OCI-LY7 (cell line): ENCODE measurements at regions not wholly inside any gene's neighbourhood (a gene's known extent, or its start where the extent isn't known, plus 50 kb on each side); places are given as distances from the start of the nearest gene placed in this dataset.

Experiments
- BruUV-seq: library from RNA; stranded (reverse); fragments of 400-500 nt; replicated peaks from 2 replicates; lab custom pipeline; 2021; lab: Mats Ljungman, UMichigan
- CTCF ChIA-PET: fragments of 300-600 bp; sonication (Branson Sonifier 250); formaldehyde crosslinking; loops from one replicate; lab custom pipeline; 2022; ENCODE audit warnings: antibody characterized with exemption; ENCODE audit not compliant: unreplicated experiment; lab: Charles Lee
- POLR2A ChIA-PET: fragments of 300-600 bp; sonication (Branson Sonifier 250); formaldehyde crosslinking; loops from one replicate; lab custom pipeline; 2022; ENCODE audit warnings: antibody characterized with exemption; lab: Charles Lee
- DNase-seq: peaks from one replicate; pipeline ENCODE4 v3.0.0-alpha.2; 2015; ENCODE audit warnings: low spot score
- H2AFZ ChIP-seq: fragments of 200-600 bp; sonication (generic), shearing (Covaris generic); 2 replicates; pipeline ENCODE4 v1.6.1; 2014; ENCODE audit warnings: mild to moderate bottlenecking, antibody characterized with exemption, low read length, moderate library complexity
- H3K27ac ChIP-seq: fragments of 200-600 bp; sonication (generic); 2 replicates; pipeline ENCODE4 v1.5.1; 2014; ENCODE audit warnings: mixed run types, low read depth, mild to moderate bottlenecking, moderate library complexity, low read length, inconsistent platforms; ENCODE audit not compliant: poor library complexity, severe bottlenecking
- H3K36me3 ChIP-seq: fragments of 200-600 bp; sonication (generic); 2 replicates; pipeline ENCODE4 v1.6.1; 2014; ENCODE audit warnings: mild to moderate bottlenecking, antibody characterized with exemption, low read length, moderate library complexity, mixed read lengths; ENCODE audit not compliant: insufficient read depth
- H3K4me1 ChIP-seq: fragments of 200-600 bp; sonication (generic); 2 replicates; pipeline ENCODE4 v1.5.1; 2014; ENCODE audit warnings: mild to moderate bottlenecking, low read length; ENCODE audit not compliant: insufficient read depth, poor library complexity, severe bottlenecking
- H3K4me2 ChIP-seq: fragments of 200-600 bp; sonication (generic); 2 replicates; pipeline ENCODE4 v1.6.1; 2014; ENCODE audit warnings: mild to moderate bottlenecking, low read length
- H3K4me3 ChIP-seq: fragments of 200-600 bp; sonication (generic); 2 replicates; pipeline ENCODE4 v1.5.1; 2014; ENCODE audit warnings: mild to moderate bottlenecking, low read depth, low read length; ENCODE audit not compliant: poor library complexity, severe bottlenecking
- H3K79me2 ChIP-seq: fragments of 200-600 bp; sonication (generic); 2 replicates; pipeline ENCODE4 v1.6.1; 2016; ENCODE audit warnings: low read depth, mild to moderate bottlenecking, low read length, moderate library complexity, mixed read lengths; ENCODE audit not compliant: insufficient read depth
- H3K9me2 ChIP-seq: fragments of 200-600 bp; sonication (generic); 2 replicates; pipeline ENCODE4 v1.6.1; 2016; ENCODE audit warnings: mild to moderate bottlenecking, low read length, mixed read lengths; ENCODE audit not compliant: insufficient read depth
- H3K9me3 ChIP-seq: fragments of 200-600 bp; sonication (generic); 2 replicates; pipeline ENCODE4 v1.6.1; 2014; ENCODE audit warnings: mild to moderate bottlenecking, mixed run types, low read length, mixed read lengths
- H4K20me1 ChIP-seq: fragments of 200-600 bp; sonication (generic); 2 replicates; pipeline ENCODE4 v1.6.1; 2014; ENCODE audit warnings: mild to moderate bottlenecking, antibody characterized with exemption, low read length, moderate library complexity, mixed read lengths; ENCODE audit not compliant: insufficient read depth
- EZH2phosphoT487 ChIP-seq: fragments of 200-600 bp; sonication (generic); IDR thresholded peaks from 2 replicates; pipeline ENCODE4 v1.6.1; 2018; ENCODE audit warnings: low read depth, borderline replicate concordance, mild to moderate bottlenecking, mixed run types, antibody characterized with exemption, low read length, moderate library complexity, mixed read lengths
- intact Hi-C: fragments of 100-400 bp; cut with micrococcal nuclease; formaldehyde crosslinking; loops from one replicate; pipeline ENCODE4 v1.10.0; 2022; ENCODE audit not compliant: unreplicated experiment
- TF ChIP-seq, protein P1 (sequence below): fragments of 200-600 bp; sonication (generic); conservative IDR thresholded peaks from 2 replicates; pipeline ENCODE4 v1.5.1; 2014; ENCODE audit warnings: mild to moderate bottlenecking, antibody characterized with exemption, low read length, moderate library complexity, mixed read lengths

DNA sequence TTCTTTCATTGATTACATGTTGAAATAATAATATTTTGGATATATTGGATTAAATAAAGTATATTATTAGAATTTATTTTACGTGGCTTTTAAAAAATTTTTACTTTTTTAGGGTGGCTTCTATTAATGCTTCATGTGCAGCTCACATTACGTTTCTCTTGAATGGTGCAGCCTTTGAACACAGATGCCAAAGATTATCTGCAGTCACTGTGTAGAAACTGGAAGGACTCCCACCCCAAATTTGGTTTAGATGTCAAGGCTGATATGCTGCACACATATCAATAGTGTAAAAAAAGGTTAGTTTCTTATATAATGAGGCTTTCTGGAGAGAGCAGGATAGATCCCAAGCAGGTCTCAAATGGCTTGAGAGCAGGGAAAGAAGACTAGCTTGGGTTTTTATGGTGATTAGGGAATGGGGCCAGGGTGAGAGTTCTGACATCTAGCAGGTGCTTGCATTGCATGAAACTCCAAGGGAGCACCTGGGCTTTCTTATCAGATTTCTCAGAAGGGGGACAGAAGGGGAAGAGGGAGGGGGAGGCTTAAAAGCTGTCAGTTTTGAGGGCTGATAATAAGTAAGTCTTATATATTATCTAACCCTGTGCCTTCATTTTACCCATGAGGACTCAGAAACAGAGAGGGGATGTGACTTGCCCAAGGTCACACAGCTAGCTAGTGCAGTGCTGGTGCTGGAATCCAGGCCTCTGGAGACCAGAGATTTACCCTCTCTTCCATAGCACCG, 89.6 kb downstream of the CHST2 start:
- Histone ChIP-seq H3K79me2 (no peaks in the 10 kb centered on the region), H3K4me2 (0 out of 2 replicates have a peak overlapping the region, but pooled peaks have one; percentile 20), H2AFZ (no peak overlapping the region), H3K9me2 (no peaks in the 10 kb centered on the region), H3K4me1 (peaks cover 46% of the 10 kb centered on the region), H3K9me3 (peaks cover 16% of the 10 kb centered on the region), H3K27ac (no peak overlapping the region), H3K36me3 (no peaks in the 10 kb centered on the region; the same call in 1 of the 2 replicates), H3K4me3 (no peak overlapping the region), H4K20me1 (no peaks in the 10 kb centered on the region)
- TF ChIP-seq, protein P1, sequence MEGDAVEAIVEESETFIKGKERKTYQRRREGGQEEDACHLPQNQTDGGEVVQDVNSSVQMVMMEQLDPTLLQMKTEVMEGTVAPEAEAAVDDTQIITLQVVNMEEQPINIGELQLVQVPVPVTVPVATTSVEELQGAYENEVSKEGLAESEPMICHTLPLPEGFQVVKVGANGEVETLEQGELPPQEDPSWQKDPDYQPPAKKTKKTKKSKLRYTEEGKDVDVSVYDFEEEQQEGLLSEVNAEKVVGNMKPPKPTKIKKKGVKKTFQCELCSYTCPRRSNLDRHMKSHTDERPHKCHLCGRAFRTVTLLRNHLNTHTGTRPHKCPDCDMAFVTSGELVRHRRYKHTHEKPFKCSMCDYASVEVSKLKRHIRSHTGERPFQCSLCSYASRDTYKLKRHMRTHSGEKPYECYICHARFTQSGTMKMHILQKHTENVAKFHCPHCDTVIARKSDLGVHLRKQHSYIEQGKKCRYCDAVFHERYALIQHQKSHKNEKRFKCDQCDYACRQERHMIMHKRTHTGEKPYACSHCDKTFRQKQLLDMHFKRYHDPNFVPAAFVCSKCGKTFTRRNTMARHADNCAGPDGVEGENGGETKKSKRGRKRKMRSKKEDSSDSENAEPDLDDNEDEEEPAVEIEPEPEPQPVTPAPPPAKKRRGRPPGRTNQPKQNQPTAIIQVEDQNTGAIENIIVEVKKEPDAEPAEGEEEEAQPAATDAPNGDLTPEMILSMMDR = no peak
- no peak for TF ChIP-seq EZH2phosphoT487
- DNase-seq = no peak
- no TSS peak for BruUV-seq
- ChIA-PET POLR2A (interaction anchor here (1.7 kb wide), 1 partner anchor 9 kb away, joined by 9 read pairs; no protein-coding TSS in a partner anchor), CTCF (no interaction called here)
- intact Hi-C loops = loop anchor here (5.0 kb wide), 1 partner anchor 87 kb away; no protein-coding TSS in a partner anchor

DNA sequence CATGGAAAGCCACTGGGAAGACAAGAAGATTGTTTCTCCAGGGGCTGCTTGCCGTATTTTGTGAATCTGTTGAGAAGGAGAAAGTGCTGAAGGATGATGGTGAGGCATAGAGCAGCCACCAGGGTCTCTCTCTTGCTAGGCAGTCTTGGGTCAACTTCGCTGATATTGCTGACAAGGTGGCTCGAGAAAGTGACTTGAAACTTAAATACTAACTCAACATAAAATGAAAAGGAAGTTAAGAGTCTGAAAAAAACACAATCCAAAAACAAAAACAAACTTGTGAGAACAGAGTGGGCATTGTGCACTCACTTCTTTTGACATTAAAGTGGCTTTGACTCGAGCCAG, 90.1 kb downstream of the CHST2 start:
- DNase-seq = no peak
- CTCF ChIA-PET = no interaction called here
- TF ChIP-seq, protein P1 = no peak
- TF ChIP-seq EZH2phosphoT487 = no peak
- H3K4me2 ChIP-seq = no peak overlapping the region
- peaks cover 46% of the 10 kb centered on the region for H3K4me1 ChIP-seq
- intact Hi-C loops = loop anchor here (5.0 kb wide), 1 partner anchor 87 kb away; no protein-coding TSS in a partner anchor
- H3K79me2 ChIP-seq = no peaks in the 10 kb centered on the region
- POLR2A ChIA-PET = interaction anchor here (1.7 kb wide), 1 partner anchor 9 kb away, joined by 9 read pairs; no protein-coding TSS in a partner anchor
- H3K9me2 ChIP-seq = no peaks in the 10 kb centered on the region
- no peak overlapping the region for H3K4me3 ChIP-seq
- BruUV-seq = no TSS peak
- H3K27ac ChIP-seq = no peak overlapping the region
- H4K20me1 ChIP-seq = no peaks in the 10 kb centered on the region
- H3K36me3 ChIP-seq = no peaks in the 10 kb centered on the region; the same call in 1 of the 2 replicates
- H2AFZ ChIP-seq = no peak overlapping the region
- H3K9me3 ChIP-seq = peaks cover 11% of the 10 kb centered on the region

DNA sequence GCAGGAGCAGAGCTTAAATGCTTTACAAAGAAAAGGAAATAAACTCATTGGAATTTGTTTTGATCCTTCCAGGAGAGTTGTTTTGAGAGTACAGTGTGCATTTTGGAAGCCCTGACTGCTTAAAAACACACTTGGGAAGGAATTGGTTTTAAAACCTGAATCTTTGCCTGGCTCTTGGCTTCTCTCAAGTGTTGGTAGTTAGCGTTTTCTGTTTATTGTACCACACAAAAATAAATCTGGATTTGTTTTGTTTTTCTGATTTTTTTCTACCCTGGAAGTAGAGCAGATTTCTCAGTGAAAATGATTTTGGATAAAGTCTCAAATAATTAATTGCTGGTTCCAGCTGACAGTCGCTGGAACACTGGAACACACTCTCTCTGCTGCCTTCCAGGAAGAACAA, 90.6 kb downstream of the CHST2 start:
- no TSS peak for BruUV-seq
- POLR2A ChIA-PET = interaction anchor here (1.7 kb wide), 1 partner anchor 8 kb away, joined by 9 read pairs; no protein-coding TSS in a partner anchor
- H4K20me1 ChIP-seq = no peaks in the 10 kb centered on the region
- H3K36me3 ChIP-seq = no peaks in the 10 kb centered on the region; the same call in 1 of the 2 replicates
- no peak for DNase-seq
- H3K4me3 ChIP-seq = no peak overlapping the region
- CTCF ChIA-PET = no interaction called here
- TF ChIP-seq, protein P1 = no peak
- no peak for TF ChIP-seq EZH2phosphoT487
- intact Hi-C loops = no loop called here
- H3K9me2 ChIP-seq = no peaks in the 10 kb centered on the region
- H2AFZ ChIP-seq = no peak overlapping the region
- H3K9me3 ChIP-seq = peaks cover 10% of the 10 kb centered on the region; the same call in 1 of the 2 replicates
- H3K79me2 ChIP-seq = no peaks in the 10 kb centered on the region
- H3K27ac ChIP-seq = no peak overlapping the region
- H3K4me2 ChIP-seq = no peak overlapping the region
- H3K4me1 ChIP-seq = peaks cover 46% of the 10 kb centered on the region
